Epithelial cell of prostate (primary cell): ENCODE measurements at regions not wholly inside any gene's neighbourhood (a gene's known extent, or its start where the extent isn't known, plus 50 kb on each side); places are given as distances from the start of the nearest gene placed in this dataset.

Experiments used
- DNase-seq: peaks from one replicate; pipeline ENCODE4 v3.0.0-alpha.2; 2011; ENCODE audit warnings: low read depth, low spot score
- H3K27ac ChIP-seq: fragments of 450-650 bp; 2 replicates; pipeline ENCODE4 v1.5.1; 2017; ENCODE audit warnings: mild to moderate bottlenecking

DNA sequence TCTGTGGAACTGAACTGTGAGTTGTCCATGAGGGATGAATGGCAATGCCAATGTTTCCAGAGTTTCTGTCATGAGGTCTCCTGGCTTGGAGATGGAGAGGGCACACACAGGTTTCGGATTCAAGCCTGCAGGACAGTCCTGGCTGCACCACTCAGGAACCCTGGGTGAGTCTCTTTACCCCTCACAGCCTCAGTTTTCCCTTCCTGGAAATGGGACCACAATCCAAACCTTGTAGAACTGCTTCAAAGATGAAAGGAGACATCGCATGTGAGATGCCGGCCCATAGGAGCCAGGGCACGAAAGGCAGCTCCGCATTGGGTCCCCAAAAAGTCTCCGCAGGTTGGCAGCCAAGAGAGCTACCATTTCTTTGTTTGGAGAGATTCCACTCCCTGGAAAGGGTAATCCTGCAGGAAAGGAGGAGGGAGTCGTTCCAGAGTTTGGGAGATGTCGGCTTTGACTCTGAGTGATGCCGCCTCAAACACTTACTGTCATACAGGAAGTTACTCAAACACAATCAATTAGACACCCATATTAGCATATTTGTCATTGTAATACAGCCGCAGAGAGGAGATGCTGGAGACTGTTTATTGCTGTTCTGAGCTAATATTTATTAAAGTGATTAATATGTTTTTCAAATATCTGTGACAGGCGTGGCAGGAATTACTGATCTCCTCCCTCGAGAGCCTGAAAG, 318.3 kb downstream of the MN1 start:
- H3K27ac ChIP-seq = no peak overlapping the region
- no peak for DNase-seq

DNA sequence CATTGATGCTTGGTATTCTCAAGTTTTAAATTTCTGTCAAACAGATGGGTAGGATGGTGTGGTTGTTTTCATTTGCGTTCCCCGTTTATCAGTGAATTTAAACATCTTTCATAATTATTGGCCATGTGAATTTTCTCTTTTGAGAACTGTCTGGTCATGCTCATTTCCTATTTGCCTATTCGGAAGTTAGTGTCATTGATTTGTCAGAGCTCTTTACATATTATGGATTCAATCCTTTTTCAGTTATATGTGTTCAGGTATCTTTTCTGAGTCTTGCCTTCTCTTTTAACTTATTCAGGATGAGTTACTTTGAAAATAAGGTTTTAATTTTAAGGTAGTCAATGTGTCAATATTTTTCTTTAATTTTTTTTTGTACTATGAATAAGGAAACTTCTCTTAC, 315.7 kb downstream of the MN1 start:
- H3K27ac ChIP-seq = no peak overlapping the region
- DNase-seq = no peak

DNA sequence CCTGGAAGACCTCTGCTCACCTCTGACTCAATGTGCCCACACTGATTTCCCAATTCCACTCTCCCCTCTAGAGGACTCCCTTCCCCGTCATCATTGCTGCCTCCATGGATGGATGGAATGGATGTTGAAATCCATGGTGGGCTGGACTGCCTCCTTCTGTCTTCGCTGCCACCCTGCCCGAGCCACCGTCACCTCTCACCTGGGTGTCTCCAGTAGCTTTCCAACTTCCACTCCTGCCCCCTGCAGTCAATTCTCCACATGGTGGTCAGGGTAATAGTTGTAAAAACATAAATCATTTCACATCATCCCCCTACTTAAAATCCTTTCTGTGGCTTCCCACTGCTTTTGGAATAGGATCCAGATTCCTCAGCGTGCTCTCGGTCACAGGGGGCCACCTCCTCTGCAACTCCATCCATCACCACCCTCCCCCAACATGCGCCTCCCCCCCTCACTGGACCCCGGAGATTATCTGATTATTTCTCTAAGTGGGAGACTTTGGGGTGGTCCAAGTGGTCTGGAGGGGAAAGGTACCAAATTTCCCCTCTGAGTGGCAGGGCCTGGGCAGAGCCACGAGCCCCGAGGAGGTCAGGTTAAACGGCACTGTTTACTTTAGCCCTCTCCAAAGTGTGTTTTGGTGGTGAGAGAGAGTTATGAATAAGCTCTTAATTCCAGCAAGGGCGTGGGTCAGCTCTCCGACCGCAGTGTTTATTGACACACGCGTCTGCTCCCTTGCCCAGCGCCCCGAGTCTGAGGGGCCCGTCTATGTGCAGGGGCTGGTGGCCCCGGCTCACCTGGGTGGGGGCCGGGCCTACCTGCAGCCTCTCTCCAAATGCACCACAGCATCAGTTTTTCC, 313.7 kb downstream of the MN1 start:
- no peak for DNase-seq
- no peak overlapping the region for H3K27ac ChIP-seq

DNA sequence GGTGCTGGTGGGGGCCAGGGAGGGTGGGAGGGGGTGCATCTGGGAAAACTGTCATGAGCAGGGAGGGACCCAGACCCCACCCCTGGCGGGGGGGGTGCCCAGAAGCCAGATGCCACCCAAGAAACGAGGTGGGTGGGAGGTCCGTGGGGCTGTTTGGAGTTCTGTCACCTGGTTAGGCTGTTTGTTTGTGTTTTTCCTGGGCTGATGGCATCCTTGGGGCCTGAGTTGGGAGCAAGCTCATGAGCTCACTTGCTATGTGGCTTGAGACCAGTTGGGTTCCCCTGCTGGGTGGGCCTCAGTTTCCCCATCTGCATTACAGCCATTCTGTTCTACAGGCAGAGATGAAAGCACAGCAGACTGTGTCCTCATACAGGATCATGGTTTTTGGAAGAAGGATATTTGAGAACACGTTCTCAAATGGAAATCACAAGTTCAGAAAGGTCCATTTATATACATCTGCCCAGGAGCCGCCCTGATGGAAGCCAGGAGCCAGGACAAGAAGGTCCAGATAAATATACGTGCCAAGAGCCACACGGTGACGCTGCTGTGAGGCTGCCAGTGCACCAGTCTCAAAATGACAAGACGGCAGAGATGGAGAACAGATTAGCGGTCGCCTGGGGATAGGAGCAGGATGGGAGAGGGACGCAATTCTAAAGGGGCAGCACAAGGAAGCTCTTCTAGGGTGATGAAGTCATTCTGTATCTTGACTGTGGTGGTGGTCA, 312.9 kb downstream of the MN1 start:
- H3K27ac ChIP-seq = peak overlapping the region; percentile 28
- no peak for DNase-seq

DNA sequence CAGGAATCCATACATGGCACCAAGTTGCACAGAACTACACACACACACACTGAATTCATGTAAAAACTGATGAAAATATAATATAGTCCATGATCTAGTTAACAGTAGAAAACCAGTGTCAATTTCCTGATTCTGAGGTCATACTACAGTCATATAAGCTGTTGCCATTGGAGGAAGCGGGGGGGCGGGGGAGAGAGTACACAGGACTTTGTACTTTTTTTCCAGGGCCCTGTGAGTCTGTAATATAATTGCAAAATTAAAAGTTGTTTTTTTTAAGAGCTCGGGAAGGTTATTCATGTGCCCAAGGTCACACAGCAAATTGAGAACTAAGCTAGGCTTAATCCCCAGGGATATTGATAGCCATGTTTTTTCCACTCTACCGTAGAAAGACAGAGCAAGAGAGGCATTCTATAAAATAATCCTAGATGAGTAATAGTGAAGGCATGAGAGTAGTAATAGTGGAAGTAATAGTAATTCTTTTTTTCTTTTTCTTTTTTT, 312.3 kb downstream of the MN1 start:
- no peak for DNase-seq
- H3K27ac ChIP-seq = peak overlapping the region; percentile 28

DNA sequence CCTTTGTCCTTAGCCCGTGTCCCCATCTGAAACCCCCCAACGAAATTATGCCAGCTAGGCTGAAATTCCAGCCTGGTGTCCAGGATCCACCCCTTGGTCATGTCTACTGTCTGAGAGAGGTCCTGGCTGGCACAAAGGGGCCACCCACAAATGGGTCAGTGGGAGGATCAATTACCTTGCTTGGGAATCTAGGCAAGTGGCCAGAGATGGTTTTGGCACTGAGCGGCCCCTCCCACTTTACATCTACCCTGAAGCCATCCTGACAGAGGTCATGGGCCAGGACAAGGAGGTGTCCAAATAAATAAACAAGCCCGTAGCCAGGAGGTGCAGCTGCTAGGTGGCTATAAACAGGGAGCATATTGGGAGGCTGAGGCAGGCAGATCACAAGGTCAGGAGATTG, 311.5 kb downstream of the MN1 start:
- DNase-seq = no peak
- no peak overlapping the region for H3K27ac ChIP-seq

DNA sequence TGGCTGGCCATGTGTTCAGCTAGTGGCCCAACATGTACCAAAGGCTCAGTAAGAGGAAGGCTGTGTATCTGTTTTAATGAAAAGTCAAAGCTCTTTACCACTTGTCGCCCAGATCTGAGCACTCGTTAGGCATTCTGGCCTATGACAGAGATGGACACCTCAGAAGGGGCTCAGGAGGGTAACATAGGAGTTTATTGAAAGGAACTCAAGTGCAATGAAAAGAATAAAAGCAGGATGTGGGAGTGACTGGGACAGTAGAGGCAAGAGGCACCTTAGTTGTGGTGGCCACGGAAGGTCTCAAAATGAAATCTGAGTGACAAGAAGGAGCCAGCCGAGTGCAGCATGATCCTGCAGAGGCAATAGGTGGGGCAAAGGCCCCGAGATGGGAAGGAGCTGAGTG, 309.7 kb downstream of the MN1 start:
- no peak for DNase-seq
- no peak overlapping the region for H3K27ac ChIP-seq

DNA sequence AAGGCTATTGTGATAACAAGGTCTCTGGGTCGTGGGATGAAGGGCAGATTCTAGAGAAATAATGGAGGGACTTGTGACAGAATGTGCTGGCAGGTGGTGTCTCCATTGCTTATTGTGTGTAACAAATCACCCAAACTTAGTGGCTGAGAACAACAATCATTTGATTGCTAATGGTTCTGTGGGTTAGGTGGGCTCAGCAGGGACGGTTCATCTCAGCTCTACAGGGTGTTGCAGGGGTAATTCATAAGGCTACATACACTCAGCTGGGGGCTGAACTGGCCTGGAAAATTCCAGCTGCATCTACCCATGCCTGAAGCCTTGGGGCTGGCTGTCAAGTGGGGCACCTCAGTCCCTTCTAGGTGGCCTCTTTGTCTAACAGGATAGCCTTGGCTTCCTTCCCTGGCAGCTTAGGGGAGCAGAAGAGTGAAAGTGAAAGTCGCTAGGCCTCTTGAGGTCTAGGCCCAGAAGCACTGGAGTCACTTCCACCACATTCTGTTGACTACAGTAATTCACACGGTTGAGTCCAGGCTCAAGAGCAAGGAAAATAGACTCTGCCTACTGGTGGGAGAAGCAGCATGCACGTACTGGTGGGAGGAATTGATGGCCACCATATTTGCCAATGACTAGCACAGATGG, 308.9 kb downstream of the MN1 start:
- H3K27ac ChIP-seq = no peak overlapping the region
- DNase-seq = no peak

DNA sequence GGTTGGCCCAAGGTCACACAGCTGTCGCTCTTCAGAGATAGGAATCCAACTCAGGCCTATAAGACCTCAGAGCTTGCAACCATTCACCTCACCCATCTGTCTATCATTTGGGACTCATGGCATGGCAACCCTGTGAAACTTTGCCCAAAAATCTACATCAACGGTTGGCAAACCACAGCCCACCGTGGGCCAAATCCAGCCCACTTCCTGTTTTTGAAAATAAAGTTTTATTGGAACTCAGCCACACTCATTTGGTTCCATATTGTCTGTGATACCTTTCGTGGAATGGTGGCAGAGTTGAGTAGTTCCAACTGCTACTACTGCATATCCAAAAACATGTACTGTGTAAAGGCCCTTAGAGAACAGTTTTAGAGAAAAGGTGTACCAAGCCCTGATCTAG, 307.8 kb downstream of the MN1 start:
- H3K27ac ChIP-seq = no peak overlapping the region
- no peak for DNase-seq

DNA sequence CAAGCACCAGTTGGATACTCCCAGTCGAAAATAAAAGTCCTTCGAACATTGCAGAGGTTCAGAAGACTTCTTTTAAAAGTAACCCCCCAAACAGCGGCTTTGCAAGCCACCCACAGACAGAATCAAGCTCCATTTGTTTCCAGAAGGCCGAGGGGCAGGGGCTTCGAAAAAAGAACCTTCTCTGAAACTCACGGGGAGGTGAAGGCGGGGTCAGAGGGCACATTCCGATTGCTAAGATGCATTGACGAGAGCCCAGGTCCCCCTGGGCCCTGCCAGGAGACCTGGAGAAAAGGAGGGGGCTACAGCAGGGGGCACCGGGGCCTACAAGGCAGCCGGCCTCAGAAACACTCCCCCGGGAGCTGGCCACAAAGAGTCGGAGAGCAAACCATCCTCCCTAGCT, 306.8 kb downstream of the MN1 start:
- no peak for DNase-seq
- no peak overlapping the region for H3K27ac ChIP-seq

DNA sequence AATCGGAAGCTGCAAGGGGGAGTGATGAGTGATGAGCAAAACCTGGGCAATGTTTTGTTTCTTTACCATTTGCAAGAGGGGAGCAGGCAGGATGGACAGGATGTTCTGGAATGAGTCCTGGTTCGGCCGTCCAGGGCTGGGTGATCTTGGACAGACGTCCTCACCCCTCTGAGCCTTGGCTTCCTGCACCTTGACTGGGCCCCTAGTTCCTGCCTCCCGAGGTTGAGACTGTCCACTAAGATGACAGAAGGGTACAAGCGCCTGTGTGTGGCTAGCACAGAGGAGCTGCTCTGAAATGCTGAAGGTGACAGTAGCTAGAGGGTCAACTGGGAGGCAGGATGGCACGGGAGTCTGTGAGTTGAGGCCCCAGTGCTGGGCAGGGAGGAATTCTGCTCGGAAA, 306.2 kb downstream of the MN1 start:
- DNase-seq = no peak
- no peak overlapping the region for H3K27ac ChIP-seq

DNA sequence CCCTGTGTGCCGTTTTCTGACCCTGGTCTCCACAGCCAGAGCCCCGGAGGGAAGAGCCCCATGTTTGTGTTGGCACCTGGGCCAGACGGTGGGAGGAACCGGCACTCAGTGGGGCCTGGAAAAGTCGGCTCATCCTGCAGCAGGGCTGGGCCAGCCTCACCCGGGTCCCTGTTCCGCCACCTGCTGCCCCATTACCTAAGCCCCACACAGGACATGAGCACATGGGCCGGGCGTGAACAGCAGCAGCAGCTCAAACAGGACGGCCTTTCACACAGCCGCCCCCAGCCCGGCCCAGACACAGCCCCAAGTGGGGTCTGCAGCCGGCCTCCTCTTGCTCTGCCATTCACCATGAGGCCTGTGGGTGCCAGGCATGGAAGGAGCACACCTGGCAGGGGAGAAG, 302.4 kb downstream of the MN1 start:
- no peak for DNase-seq
- H3K27ac ChIP-seq = no peak overlapping the region

DNA sequence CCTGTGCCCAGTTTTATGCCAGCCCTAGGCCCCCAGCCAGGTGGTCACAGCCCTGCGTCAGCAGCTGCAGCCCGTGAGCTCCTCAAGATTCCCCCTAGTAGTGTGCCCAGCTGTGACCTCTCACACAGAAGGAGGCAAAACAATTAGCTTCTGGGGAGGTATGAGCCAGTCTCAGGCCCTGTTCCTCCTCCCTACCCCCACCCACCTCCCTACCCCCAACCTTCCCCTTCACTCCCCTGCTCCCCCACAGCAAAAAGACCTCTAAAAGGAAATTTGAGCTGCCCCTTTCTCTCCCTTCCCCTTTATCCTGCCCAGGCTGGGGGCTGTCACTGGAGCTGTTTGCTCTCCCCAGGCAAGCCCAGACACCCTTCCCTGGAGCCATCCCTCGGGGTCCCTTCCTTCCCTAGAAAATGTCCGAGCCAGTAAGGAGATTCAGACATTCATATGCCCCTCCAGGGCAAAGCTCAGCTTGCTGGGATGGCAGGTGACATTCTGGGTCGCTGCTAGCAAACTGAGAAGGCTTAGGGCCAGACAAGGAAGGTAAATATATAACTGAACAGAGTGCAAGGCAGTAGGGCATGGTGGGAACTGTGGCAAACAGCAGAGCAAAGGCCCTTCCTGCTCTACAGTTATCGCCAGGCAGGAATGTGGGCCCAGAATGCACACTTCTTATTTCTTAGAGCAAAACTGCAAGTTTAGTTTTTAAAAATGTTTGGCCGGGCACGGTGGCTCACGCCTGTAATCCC, 300.2 kb downstream of the MN1 start:
- H3K27ac ChIP-seq = no peak overlapping the region
- no peak for DNase-seq

DNA sequence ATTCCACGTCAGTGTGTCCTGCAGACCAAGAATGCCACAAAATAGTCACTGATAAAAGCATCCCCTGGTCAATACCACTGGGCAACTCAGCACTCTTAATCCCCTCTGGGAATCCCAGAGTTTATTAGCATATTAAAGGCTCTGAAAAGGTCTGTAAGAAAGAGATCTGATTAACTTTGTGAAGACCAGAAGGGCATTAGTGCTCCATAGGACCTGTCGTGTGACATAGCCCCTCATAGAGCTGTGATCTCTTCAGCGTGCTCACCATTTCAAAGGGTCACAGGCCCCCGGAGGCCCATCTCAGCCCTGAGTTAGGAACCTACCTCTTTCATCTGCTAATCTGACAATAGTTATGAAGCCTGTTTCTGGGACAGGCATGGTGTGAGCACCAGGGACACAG, 299.2 kb downstream of the MN1 start:
- no peak for DNase-seq
- no peak overlapping the region for H3K27ac ChIP-seq

DNA sequence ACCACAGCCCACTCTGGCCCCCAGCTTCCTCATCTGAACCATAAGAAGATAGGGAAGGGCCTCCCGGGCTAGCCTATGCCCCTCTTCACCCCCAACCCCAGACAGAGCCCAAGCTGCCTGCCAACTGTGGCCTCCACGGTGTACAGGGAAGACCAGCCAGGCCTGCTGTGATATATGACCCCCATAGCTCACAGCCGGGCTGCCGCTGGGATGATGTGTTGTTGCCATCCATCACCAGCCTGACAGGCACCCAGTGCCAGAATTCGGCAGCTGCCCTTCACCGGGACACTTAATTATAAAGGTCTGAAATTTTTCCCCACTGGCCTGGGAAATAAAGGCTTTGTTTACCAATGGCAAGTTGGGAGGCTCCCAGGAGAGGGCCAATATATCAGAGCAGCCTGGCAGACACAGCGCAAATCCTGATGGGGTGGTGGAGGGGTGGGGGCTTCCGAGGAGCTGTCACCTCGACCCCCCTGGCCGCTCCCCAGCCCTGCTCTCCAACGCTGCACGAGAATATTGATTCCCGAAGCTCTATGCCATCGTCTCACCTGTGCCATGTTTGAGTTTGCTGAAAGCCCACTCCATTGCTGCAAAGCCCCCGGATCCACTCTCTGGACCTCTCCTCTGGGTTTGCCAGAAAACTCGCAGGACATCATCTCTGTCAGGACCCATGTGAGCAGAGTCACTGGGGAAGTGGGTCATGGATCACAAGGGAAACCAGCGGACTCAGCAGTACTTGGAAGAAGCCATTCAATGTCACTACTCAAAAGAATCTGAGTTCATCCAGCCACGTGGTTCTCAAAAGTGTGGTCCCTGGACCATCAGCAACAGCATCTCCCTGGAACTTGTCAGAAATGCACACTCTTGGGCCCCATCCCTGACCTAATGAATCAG, 296.9 kb downstream of the MN1 start:
- no peak overlapping the region for H3K27ac ChIP-seq
- DNase-seq = no peak

DNA sequence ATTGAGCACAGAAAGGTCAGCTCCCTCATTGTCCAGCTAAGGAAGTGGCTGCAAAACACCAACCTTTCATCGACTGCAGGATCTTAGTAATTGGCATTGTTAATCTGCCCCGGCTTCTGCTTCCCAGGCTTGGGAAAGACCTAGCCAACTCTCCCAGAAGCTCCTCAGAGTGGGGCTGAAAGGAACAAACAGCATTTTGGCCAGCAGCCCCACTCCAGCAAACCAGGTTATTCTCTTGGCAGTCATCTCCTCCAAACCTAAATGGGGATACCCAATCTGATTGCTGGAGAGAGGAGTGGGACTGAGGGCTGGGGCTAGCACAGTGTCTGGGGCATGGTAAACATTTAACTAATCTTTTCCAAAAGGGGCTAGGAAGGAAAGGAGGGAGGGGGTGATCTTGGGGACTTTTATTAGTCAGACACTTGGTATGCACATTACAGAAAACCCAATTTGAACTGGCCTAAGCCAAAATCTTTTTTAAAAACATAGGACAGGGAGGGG, 294.4 kb downstream of the MN1 start:
- no peak for DNase-seq
- no peak overlapping the region for H3K27ac ChIP-seq

DNA sequence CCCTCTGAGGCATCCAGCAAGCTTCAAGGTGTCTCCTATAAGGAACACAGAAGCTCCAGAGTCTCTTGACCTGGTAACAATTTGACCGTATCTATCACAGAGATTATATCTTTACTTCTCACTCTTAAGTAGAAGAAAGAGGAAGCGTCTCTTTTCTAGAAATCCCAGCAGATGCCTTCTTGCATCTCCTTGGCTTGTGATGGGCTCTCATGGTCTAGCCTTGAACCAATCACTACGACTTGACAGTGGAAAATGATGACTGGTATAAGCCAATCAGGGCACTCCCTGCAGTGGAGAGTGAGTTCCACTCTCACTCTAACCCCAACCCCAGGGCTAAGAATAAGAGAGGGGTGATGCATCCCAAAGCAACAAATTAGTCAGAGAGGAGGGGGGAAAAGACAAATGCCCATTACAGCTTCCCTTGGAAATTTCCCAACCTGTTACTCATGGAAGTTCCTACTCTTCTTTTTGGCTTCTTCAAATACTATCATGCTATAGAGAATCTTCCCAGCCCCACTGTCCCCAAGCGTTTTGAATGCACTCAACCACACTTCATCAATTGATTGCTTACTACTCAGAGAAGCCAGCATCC, 293.5 kb downstream of the MN1 start:
- no peak overlapping the region for H3K27ac ChIP-seq
- DNase-seq = peak; percentile 27

DNA sequence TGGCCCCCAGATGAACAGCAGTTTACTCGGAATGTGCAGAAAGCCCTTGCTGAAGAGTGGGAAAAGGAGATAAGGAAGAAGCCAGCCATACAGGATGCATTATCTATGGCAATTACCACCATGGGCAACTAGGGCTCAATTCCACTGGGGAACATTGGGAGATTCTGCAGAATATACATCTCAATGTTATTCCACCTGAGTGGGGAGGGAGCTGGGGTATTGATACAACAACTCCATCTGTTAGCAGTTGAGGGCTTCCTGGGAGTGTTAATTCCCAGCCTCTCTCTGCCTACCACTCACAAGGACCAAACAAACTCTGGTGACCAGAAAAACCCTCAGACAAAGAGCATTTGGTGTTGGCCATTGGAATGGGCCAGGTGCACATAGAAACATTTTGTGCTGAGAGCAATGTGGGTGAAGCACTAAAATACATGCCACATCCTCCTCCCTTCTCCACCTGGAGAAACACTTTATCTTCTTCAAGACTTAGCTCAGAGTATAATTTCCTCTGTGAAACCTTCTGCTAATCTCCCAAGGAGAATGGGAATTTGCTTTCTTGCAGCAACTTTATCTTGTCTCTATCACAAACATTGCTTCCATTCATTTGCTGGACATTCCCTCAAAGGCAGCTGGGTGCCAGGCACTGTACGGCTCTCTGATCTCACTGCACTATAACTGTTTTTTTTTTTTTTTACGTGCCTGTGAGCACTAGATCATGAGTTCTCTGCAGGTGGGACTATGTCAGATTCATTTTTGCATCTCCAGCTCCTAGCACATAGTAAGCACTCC, 292.2 kb downstream of the MN1 start:
- no peak overlapping the region for H3K27ac ChIP-seq
- no peak for DNase-seq
